ENCODE measurements at regions not wholly inside any gene's neighbourhood (a gene's known extent, or its start where the extent isn't known, plus 50 kb on each side); places are given as distances from the start of the nearest gene placed in this dataset.

GRCh38 chr18:72368308-72368707, 175.8 kb downstream of the CBLN2 start:
- H3K36me3 ChIP-seq (ENCODE audit: control insufficient read depth, insufficient read depth, low read length), result no peaks in the 10 kb centered on the region
- H3K4me3 ChIP-seq (ENCODE audit: low read depth, low read length), result no peak overlapping the region
- no peaks in the 10 kb centered on the region for H3K27me3 ChIP-seq (ENCODE audit: control insufficient read depth, insufficient read depth, low read length)
- peaks cover 26% of the 10 kb centered on the region for H3K9me3 ChIP-seq (ENCODE audit: control insufficient read depth, insufficient read depth, low read length)
- no peak overlapping the region for H3K9ac ChIP-seq (ENCODE audit: low read depth, low read length)
- H3K27ac ChIP-seq (ENCODE audit: low read depth, low read length), result no peak overlapping the region
- H3K4me1 ChIP-seq (ENCODE audit: control insufficient read depth, insufficient read depth, low read length), result no peaks in the 10 kb centered on the region

GRCh38 chr18:72360634-72361033, 183.5 kb downstream of the CBLN2 start:
- Histone ChIP-seq H3K4me1 (ENCODE audit: control insufficient read depth, insufficient read depth, low read length) (no peaks in the 10 kb centered on the region), H3K9me3 (ENCODE audit: control insufficient read depth, insufficient read depth, low read length) (peaks cover 26% of the 10 kb centered on the region; the same call in 1 of the 2 replicates), H3K27ac (ENCODE audit: low read depth, low read length) (no peak overlapping the region), H3K4me3 (ENCODE audit: low read depth, low read length) (no peak overlapping the region), H3K9ac (ENCODE audit: low read depth, low read length) (no peak overlapping the region), H3K27me3 (ENCODE audit: control insufficient read depth, insufficient read depth, low read length) (no peaks in the 10 kb centered on the region), H3K36me3 (ENCODE audit: control insufficient read depth, insufficient read depth, low read length) (no peaks in the 10 kb centered on the region)

GRCh38 chr18:72342933-72343332, 201.2 kb downstream of the CBLN2 start:
- Histone ChIP-seq H3K4me3 (ENCODE audit: low read depth, low read length) (no peak overlapping the region), H3K9ac (ENCODE audit: low read depth, low read length) (no peak overlapping the region), H3K27me3 (ENCODE audit: control insufficient read depth, insufficient read depth, low read length) (no peaks in the 10 kb centered on the region; the same call in 1 of the 2 replicates), H3K27ac (ENCODE audit: low read depth, low read length) (no peak overlapping the region), H3K9me3 (ENCODE audit: control insufficient read depth, insufficient read depth, low read length) (no peaks in the 10 kb centered on the region), H3K36me3 (ENCODE audit: control insufficient read depth, insufficient read depth, low read length) (no peaks in the 10 kb centered on the region), H3K4me1 (ENCODE audit: control insufficient read depth, insufficient read depth, low read length) (no peaks in the 10 kb centered on the region)

GRCh38 chr18:72339976-72340375, 204.2 kb downstream of the CBLN2 start:
- H3K27ac ChIP-seq (ENCODE audit: low read depth, low read length), result no peak overlapping the region
- no peaks in the 10 kb centered on the region for H3K4me1 ChIP-seq (ENCODE audit: control insufficient read depth, insufficient read depth, low read length)
- H3K36me3 ChIP-seq (ENCODE audit: control insufficient read depth, insufficient read depth, low read length), result no peaks in the 10 kb centered on the region
- H3K4me3 ChIP-seq (ENCODE audit: low read depth, low read length), result no peak overlapping the region
- no peak overlapping the region for H3K9ac ChIP-seq (ENCODE audit: low read depth, low read length)
- H3K9me3 ChIP-seq (ENCODE audit: control insufficient read depth, insufficient read depth, low read length), result no peaks in the 10 kb centered on the region
- H3K27me3 ChIP-seq (ENCODE audit: control insufficient read depth, insufficient read depth, low read length), result no peaks in the 10 kb centered on the region; the same call in 1 of the 2 replicates

- H3K27me3 ChIP-seq (ENCODE audit: control insufficient read depth, insufficient read depth, low read length), result no peaks in the 10 kb centered on the region; the same call in 1 of the 2 replicates
- no peak overlapping the region for H3K9ac ChIP-seq (ENCODE audit: low read depth, low read length)
- no peaks in the 10 kb centered on the region for H3K36me3 ChIP-seq (ENCODE audit: control insufficient read depth, insufficient read depth, low read length)
- no peaks in the 10 kb centered on the region for H3K4me1 ChIP-seq (ENCODE audit: control insufficient read depth, insufficient read depth, low read length)
- no peak overlapping the region for H3K4me3 ChIP-seq (ENCODE audit: low read depth, low read length)
- H3K27ac ChIP-seq (ENCODE audit: low read depth, low read length), result no peak overlapping the region
- H3K9me3 ChIP-seq (ENCODE audit: control insufficient read depth, insufficient read depth, low read length), result no peaks in the 10 kb centered on the region
Measured at GRCh38 chr18:72336786-72337185, 207.4 kb downstream of the CBLN2 start.

GRCh38 chr18:72329533-72329932, 214.6 kb downstream of the CBLN2 start:
- Histone ChIP-seq H3K36me3 (ENCODE audit: control insufficient read depth, insufficient read depth, low read length) (no peaks in the 10 kb centered on the region), H3K9me3 (ENCODE audit: control insufficient read depth, insufficient read depth, low read length) (no peaks in the 10 kb centered on the region), H3K4me3 (ENCODE audit: low read depth, low read length) (no peak overlapping the region), H3K27ac (ENCODE audit: low read depth, low read length) (no peak overlapping the region), H3K9ac (ENCODE audit: low read depth, low read length) (no peak overlapping the region), H3K4me1 (ENCODE audit: control insufficient read depth, insufficient read depth, low read length) (no peaks in the 10 kb centered on the region), H3K27me3 (ENCODE audit: control insufficient read depth, insufficient read depth, low read length) (no peaks in the 10 kb centered on the region)

GRCh38 chr18:72325307-72325706, 218.8 kb downstream of the CBLN2 start:
- Histone ChIP-seq H3K27me3 (ENCODE audit: control insufficient read depth, insufficient read depth, low read length) (no peaks in the 10 kb centered on the region), H3K4me1 (ENCODE audit: control insufficient read depth, insufficient read depth, low read length) (no peaks in the 10 kb centered on the region), H3K36me3 (ENCODE audit: control insufficient read depth, insufficient read depth, low read length) (no peaks in the 10 kb centered on the region), H3K9ac (ENCODE audit: low read depth, low read length) (no peak overlapping the region), H3K4me3 (ENCODE audit: low read depth, low read length) (no peak overlapping the region), H3K27ac (ENCODE audit: low read depth, low read length) (no peak overlapping the region), H3K9me3 (ENCODE audit: control insufficient read depth, insufficient read depth, low read length) (no peaks in the 10 kb centered on the region)

GRCh38 chr18:72324677-72325076, 219.5 kb downstream of the CBLN2 start:
- Histone ChIP-seq H3K9me3 (ENCODE audit: control insufficient read depth, insufficient read depth, low read length) (no peaks in the 10 kb centered on the region), H3K27ac (ENCODE audit: low read depth, low read length) (no peak overlapping the region), H3K27me3 (ENCODE audit: control insufficient read depth, insufficient read depth, low read length) (no peaks in the 10 kb centered on the region), H3K36me3 (ENCODE audit: control insufficient read depth, insufficient read depth, low read length) (no peaks in the 10 kb centered on the region), H3K4me1 (ENCODE audit: control insufficient read depth, insufficient read depth, low read length) (no peaks in the 10 kb centered on the region), H3K9ac (ENCODE audit: low read depth, low read length) (no peak overlapping the region), H3K4me3 (ENCODE audit: low read depth, low read length) (no peak overlapping the region)

GRCh38 chr18:72316497-72316896, 227.6 kb downstream of the CBLN2 start:
- H3K9me3 ChIP-seq (ENCODE audit: control insufficient read depth, insufficient read depth, low read length), result peaks cover 12% of the 10 kb centered on the region

GRCh38 chr18:72283148-72283925, 260.8 kb downstream of the CBLN2 start:
- Histone ChIP-seq H3K4me1 (ENCODE audit: control insufficient read depth, insufficient read depth, low read length) (no peaks in the 10 kb centered on the region), H3K27me3 (ENCODE audit: control insufficient read depth, insufficient read depth, low read length) (no peaks in the 10 kb centered on the region)

More at GRCh38 chr18:72316497-72316896, 227.6 kb downstream of the CBLN2 start:
- Histone ChIP-seq H3K9ac (ENCODE audit: low read depth, low read length) (no peak overlapping the region), H3K4me1 (ENCODE audit: control insufficient read depth, insufficient read depth, low read length) (no peaks in the 10 kb centered on the region), H3K4me3 (ENCODE audit: low read depth, low read length) (no peak overlapping the region), H3K27ac (ENCODE audit: low read depth, low read length) (no peak overlapping the region), H3K27me3 (ENCODE audit: control insufficient read depth, insufficient read depth, low read length) (no peaks in the 10 kb centered on the region; the same call in 1 of the 2 replicates), H3K36me3 (ENCODE audit: control insufficient read depth, insufficient read depth, low read length) (no peaks in the 10 kb centered on the region)

GRCh38 chr18:72273025-72273424, 271.1 kb downstream of the CBLN2 start:
- Histone ChIP-seq H3K27ac (ENCODE audit: low read depth, low read length) (no peak overlapping the region), H3K4me1 (ENCODE audit: control insufficient read depth, insufficient read depth, low read length) (no peaks in the 10 kb centered on the region), H3K27me3 (ENCODE audit: control insufficient read depth, insufficient read depth, low read length) (no peaks in the 10 kb centered on the region), H3K9me3 (ENCODE audit: control insufficient read depth, insufficient read depth, low read length) (peaks cover 10% of the 10 kb centered on the region), H3K4me3 (ENCODE audit: low read depth, low read length) (no peak overlapping the region), H3K36me3 (ENCODE audit: control insufficient read depth, insufficient read depth, low read length) (no peaks in the 10 kb centered on the region), H3K9ac (ENCODE audit: low read depth, low read length) (no peak overlapping the region)

More at GRCh38 chr18:72283148-72283925, 260.8 kb downstream of the CBLN2 start:
- Histone ChIP-seq H3K4me3 (ENCODE audit: low read depth, low read length) (no peak overlapping the region), H3K9ac (ENCODE audit: low read depth, low read length) (no peak overlapping the region), H3K9me3 (ENCODE audit: control insufficient read depth, insufficient read depth, low read length) (no peaks in the 10 kb centered on the region; the same call in 1 of the 2 replicates), H3K36me3 (ENCODE audit: control insufficient read depth, insufficient read depth, low read length) (no peaks in the 10 kb centered on the region), H3K27ac (ENCODE audit: low read depth, low read length) (no peak overlapping the region)
